GM18498 (cell line): ENCODE measurements at regions not wholly inside any gene's neighbourhood (a gene's known extent, or its start where the extent isn't known, plus 50 kb on each side); places are given as distances from the start of the nearest gene placed in this dataset.
"Not testable (repeated sequence)": the region's sequence is repeated elsewhere in the genome, so short reads cannot be mapped to it uniquely, and the experiment has no call there.

Source experiments
- ATAC-seq: cut with Tn5 transposase; IDR thresholded peaks from one replicate; pipeline ENCODE4 v1.9.1; 2021; ENCODE audit warnings: mild to moderate bottlenecking, moderate library complexity; ENCODE audit not compliant: unreplicated experiment

DNA sequence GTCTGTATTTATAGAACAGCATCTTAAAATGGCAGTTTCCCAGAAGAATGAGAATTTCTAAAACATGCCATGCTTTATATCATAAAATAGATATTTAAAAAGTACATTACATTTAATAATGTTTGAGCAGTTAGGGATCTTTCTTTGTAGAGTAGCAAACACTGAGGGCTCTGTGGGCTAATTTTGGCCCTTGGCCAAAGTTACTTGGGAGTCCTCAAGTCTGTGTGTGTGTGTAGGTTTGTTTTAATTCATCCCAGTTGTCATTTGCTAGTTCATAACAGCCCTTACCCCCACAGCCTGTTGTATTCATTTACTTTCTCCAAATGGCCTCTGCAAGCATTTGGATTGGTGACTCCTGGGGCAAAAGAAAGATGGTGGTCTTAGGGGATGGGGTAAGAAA, 576.4 kb upstream of the SGCD start:
- ATAC-seq = no peak

GRCh38 chr5:155753943-155754581, 572.9 kb upstream of the SGCD start:
- no peak for ATAC-seq

GRCh38 chr5:155759252-155759651, 567.7 kb upstream of the SGCD start:
- no peak for ATAC-seq

DNA sequence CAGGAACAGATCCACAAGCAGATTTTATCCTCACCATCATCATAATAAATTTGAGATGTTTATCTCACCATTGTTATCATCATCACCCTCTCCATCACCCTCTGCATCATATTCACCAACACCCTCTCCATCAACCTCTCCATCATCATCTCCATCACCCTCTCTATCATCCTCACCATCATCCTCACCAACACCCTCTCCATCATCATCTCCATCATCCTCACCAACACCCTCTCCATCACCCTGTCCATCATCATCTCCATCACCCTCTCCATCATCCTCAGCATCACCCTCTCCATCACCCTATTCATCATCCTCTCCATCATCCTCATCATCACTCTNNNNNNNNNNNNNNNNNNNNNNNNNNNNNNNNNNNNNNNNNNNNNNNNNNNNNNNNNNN, 567.0 kb upstream of the SGCD start:
- no peak for ATAC-seq

DNA sequence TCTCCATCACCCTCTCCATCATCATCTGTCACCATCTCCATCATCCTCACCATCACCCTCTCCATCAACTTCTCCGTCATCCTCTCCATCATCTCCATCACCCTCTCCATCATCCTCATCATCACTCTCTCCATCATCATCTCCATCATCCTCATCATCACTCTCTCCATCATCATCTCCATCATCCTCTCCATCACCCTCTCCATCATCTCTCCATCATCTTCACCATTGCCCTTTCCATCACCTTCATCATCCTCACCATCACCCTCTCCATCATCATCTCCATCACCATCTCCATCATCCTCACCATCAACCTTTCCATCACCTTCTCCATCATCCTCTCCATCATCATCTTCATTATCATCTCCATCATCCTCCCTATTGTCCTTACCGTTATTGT, 565.5 kb upstream of the SGCD start:
- ATAC-seq = no peak

DNA sequence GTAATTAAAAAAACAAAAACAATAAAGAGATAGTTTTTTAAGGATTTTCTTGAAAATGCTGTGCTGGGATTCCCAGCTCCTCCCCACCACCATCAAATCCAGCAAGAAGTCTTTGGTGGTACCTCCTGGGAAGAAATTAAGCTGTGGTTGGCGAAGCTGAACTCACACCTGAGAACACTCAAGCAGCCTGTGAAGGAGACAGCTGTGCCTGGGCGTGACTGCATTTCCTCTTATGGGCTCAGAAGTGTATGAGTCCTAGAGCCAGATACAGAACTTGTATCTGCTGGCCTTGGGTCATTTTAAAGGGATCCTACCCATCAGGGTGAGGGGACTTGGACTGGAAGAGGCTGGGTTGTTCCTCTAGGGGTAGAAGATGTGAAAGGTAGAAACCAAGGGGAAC, 561.2 kb upstream of the SGCD start:
- ATAC-seq = no peak

GRCh38 chr5:155767470-155767869, 559.5 kb upstream of the SGCD start:
- no peak for ATAC-seq

- ATAC-seq = no peak
Observed at GRCh38 chr5:155768332-155768731, 558.6 kb upstream of the SGCD start.

DNA sequence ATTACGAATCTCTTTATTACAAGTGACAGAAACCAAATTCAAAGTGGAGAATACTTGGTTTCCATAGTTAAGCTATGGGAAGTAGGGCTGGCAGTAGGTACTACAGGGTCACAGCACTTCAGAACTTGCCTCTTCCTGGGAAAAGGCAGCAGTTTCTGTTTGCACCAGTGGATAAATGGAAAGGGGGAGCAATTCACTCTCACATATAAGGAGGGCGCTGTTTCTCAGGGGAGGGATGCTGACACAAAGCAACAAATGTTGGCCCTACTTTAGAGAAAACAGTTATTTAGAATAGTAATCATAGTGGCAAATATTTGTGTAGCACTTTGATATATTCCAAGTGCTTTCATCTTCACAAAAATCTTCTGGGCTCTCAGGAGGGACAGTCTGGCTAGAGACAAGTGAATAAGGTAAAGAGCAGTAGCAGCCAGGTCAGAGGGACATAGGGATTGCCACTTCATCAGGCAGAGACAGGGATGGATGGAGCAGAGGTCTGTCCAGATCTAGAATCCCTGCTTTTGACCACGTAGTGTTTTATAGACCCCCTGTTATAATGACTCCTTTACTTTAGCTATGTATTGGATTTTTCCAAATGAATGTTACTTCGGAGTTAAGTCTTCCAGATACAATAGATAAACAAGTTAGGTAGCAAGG, 554.8 kb upstream of the SGCD start:
- ATAC-seq = no peak

DNA sequence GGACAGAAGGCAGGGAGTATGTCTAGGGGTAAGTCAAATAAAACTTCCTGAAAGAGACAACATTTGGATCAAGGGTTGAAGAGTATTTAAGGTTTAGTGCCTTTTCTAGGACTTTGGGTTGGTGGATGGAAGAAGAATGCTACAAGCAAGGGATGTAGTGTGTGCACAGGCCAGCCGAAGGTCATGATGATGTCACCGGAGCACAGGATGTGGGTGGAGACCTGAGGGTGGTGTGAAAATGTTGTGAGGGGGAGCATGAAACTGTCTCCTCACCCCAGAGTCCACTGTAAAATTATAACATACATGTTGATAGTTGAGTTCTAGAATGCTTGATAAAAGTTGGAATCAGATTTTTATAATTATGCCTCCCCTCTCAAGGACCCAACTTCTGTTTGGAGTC, 553.3 kb upstream of the SGCD start:
- ATAC-seq = no peak

DNA sequence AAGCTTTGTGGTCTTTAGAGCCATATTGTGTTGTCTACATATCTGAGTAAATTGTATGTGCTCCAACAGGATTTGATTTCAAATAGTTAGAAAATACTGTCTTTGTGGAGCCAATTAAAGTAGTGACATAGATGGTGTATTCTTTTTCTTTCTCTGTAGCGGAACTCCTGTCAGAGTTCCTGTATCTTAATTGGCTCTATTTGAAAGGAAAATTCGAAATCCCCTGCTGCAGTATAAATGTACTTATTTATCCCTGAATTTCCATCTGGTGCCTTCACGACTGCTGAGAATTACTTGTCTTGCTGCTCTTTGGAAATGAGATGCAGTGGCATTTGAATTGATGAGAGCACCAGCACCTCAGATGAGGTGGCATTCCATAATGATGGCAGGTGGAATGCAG, 546.7 kb upstream of the SGCD start:
- ATAC-seq = no peak

- ATAC-seq = no peak
Observed at GRCh38 chr5:155783246-155783645, 543.7 kb upstream of the SGCD start.

GRCh38 chr5:155783791-155784190, 543.2 kb upstream of the SGCD start:
- ATAC-seq = no peak

- ATAC-seq = no peak
Observed at GRCh38 chr5:155786108-155786507, 540.9 kb upstream of the SGCD start.

GRCh38 chr5:155792873-155793272, 534.1 kb upstream of the SGCD start:
- no peak for ATAC-seq

DNA sequence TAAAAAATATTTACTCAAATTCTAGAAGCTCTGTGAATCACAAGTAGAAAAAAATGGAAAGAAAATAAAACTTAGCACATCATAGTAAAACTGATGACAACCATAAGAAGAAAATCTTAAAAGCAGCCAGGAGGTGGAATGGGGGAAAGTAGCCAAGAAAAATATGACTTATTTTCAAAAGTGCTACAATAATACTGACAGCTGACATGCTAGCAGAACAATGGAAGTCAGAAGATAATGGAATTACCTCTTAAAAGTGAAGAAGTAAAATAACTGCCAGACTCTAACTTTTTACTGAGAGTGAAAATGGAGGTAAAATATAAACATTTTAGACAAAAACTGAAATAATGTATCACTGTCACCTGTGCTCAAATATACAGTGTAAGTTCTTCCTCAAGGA, 532.2 kb upstream of the SGCD start:
- ATAC-seq = no peak

- ATAC-seq = no peak
Observed at GRCh38 chr5:155799308-155799707, 527.7 kb upstream of the SGCD start.

DNA sequence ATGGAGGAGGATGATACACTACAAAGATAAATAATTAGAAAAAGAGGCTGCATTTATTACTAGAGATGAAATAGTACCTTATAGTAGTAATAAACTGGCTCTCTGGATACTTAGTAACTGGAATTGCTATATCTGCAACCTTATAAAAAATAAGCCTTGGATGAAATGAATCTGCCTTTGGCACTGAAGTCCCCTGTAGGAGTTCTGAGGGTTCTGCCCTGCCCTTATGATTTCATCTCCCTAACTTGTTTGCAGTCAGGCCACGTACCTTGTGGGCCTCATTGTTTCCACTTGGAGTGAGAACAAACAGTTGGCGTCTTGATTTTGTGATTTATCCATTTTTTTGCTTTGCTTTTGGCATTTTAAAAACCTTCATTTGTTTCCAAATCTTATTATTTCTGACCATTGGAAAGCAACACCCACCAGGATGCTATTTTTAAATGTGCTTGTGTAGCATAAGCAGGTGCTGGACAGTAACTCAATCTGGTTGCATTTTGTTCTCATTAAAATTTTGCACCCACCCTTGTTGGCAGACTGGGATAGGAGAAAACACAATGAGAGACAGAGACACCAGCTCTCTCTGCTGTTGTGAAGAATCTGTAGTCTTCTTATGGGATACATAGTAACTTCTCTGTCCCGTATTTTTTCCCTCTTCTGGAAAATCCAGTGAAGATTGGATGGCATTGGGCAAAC, 518.9 kb upstream of the SGCD start:
- no peak for ATAC-seq

- no peak for ATAC-seq
Observed at GRCh38 chr5:155815248-155815647, 511.7 kb upstream of the SGCD start.

DNA sequence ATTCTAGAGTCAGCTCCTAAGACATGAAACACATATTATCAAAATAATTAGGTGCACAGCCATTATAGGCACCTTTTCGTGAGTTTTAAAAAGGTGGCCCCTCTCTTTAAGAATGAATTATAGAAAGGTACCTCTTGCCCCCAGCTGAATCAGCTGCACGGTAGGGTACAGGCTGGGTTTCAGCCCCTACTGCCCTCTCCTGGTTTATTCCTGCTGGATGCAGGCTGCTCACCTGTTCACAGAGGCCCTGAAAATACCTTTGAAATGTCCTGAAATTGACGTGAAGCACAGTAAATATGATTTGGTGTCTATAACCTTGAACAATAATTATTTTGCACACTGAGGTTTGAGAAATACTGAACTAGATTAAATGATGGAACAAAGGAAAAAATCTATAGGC, 504.8 kb upstream of the SGCD start:
- no peak for ATAC-seq

GRCh38 chr5:155826611-155827507, 500.1 kb upstream of the SGCD start:
- ATAC-seq = no peak

GRCh38 chr5:155827508-155827815, 499.5 kb upstream of the SGCD start:
- not testable (repeated sequence) for ATAC-seq
